ENCODE measurements at regions not wholly inside any gene's neighbourhood (a gene's known extent, or its start where the extent isn't known, plus 50 kb on each side); places are given as distances from the start of the nearest gene placed in this dataset.

- TF ChIP-seq CTCF (IDR thresholded peaks at IDR 0.05) (no peak), POLR2A (IDR thresholded peaks at IDR 0.05; ENCODE audit: low read depth) (no peak), POLR2AphosphoS5 (IDR thresholded peaks at IDR 0.05) (no peak)
Observed at GRCh38 chr9:88680041-88680440, 145.1 kb downstream of the NXNL2 start.
